Stimulated activated CD8-positive, alpha-beta memory T cell treated with anti-CD3 and anti-CD28 coated beads, Interleukin-15, amount 100 ng/mL, for 4 hours (primary cell): ENCODE measurements at regions not wholly inside any gene's neighbourhood (a gene's known extent, or its start where the extent isn't known, plus 50 kb on each side); places are given as distances from the start of the nearest gene placed in this dataset.
"Not testable (repeated sequence)": the region's sequence is repeated elsewhere in the genome, so short reads cannot be mapped to it uniquely, and the experiment has no call there.

Experiments
- DNase-seq, 2 donors: peaks; one replicate each; pipeline ENCODE4 v3.0.0-alpha.2; 2020; ENCODE audit warnings: low read depth in 2 of 2

DNA sequence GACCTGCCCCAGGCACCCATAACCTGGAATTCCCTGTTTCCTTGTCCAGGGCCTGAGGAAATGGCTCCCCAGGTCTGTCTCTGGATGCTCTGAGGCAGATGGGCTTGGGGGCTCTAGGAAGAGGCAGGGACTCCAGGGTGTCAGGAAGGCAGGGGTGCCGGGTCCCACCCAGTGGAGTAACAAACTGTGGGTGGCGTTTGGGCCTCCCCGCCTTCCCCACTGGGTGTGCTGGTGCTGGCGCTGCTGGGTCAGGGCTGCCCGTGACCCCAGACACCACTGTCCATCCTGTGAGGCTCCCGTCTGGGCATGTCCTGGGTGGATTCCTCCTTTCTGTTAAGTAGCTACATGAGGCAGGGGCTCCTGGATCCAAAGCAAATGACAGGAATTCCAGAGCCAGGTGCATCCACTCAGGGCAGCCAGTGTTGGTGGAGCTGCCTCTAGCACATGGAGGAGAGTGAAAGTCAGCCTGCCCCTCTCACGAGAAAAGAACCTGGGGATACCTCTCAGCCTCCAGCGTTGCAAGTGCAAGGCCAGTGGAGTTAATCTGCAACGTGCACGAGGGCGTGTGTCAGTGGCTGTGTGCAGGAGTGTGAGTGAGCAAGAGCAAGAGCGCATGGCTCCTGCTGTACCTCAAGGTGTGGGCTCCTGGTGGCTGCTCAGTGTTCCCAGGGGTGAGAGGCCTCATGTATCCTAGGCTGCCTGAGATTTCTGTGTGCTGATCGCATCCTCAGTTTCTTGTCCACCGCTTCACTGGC is 403.1 kb downstream of the TMEM121 start:
- no peak for DNase-seq

DNA sequence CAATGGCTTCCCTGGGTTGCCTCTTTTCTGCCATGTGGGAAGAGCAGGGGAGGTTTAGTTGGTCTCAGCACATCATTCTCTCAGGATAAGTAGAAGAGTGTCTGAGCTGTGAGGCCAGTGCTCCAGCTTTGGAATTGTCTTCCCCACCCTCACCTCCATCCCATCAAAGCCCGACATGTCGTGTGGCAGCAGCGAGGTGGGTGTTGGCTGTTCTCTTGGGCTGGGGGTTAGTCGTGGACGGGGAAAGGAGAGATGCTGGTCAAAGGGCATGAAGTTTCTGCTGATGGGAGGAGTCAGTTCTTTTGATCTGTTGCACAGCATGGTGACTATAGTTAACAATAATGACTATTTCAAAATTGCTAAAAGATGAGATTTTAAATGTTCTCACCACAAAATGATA is 404.2 kb downstream of the TMEM121 start:
- no peak for DNase-seq

DNA sequence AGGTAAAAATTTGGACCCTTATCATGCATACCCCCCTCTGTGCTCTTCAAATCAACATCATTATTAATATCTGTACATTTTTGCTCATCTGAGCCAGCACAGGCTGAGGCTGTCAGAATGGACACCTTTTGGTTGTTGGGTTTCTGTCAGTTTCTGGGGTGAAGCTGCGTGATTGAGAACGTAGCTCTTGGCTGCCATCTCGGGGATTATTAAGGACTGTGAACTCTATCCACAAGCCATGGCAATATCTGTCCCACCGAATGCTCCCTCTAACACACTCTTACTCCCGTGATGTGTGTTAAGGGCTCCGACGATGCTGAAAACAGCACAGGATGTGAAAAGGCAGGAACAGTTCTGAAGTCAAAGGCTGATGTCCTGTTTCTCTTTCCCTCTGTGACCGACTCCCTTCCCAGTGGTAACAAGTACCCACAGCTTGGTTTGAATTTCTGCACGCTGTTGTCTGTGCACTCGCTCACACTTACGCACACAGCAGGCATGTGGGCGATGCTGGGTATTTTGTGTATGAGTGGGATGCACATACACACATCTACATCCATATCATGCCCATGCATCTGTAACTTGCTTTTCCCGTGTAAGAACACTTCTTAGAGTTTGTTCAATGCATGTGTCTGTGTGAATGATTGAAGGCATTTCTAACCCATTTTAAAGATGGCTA is 405.6 kb downstream of the TMEM121 start:
- no peak for DNase-seq

DNA sequence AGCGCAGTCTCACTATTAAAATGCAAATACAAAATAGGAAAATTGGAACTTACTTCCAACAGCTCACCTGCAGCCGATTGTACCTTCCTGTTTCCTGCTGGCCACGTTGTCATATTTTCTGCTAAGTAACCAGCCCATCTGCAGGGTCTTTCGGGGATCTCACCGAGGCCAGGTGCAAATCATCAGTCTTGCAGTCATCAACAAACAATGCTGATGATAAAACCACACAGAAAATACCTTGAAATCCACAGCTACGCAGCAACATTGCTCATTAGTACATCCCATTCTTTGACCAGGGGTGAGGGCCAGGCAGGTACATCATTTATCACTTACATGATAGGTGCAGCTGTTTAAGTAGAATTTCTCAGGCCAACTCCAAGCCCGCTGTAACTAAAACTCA is 406.9 kb downstream of the TMEM121 start:
- no peak for DNase-seq

DNA sequence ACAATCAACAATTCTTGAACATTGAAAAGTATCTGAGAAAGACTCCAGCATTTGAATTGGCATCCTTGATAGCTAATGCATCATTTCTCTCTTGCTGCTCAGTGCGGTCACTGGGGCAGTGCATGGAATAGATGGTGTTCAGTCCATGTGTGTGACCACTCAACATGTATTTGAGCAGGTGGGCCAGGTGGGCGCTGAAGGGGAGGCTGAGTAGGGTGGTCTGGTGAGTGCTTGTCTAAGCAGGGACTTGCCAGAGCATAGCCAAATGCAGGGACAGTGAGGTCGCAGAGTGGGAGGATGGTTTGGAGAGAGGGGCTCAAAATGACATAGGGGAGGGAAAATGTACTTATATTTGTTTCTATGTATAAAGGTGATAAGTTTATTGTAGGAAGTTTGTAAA is 409.0 kb downstream of the TMEM121 start:
- DNase-seq, result no peak

DNA sequence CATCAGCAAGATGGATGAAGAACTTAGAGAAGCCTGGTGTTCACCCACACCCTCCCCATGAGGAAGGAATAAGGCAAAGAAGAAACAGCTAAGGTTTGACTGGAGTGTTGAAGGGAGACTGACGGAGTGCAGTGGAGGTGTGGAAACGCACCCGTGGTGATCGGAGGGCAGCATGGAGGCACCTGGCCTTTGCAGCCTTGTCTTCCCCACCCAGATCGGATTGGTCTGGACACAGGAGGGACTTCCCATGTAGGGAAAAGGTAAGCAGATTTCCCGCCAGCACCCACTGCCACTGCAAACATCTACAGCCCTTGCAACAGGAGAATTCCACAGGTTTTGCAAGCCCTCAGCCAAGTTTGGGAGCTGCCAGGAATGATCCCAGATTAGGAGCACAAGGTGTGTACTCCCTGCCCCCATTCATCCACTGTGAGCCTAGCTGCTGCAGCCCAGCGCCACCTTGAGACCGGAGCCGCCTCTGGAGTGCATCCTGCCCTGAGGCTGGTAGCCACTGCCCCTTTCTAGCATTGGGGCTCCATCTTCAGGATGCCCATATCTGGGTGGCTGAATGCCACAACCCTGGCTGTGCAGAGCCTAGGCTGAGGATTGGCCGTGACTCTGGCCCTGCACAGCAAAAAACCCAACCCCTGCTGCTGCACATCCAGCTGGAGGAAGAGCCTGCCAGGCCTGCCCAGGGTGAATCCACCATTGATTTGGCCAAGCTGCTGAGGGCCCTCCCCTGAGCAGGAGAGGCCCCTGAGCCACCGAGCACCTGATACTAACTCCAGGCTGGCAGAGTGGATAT is 411.1 kb downstream of the TMEM121 start:
- no peak for DNase-seq

DNA sequence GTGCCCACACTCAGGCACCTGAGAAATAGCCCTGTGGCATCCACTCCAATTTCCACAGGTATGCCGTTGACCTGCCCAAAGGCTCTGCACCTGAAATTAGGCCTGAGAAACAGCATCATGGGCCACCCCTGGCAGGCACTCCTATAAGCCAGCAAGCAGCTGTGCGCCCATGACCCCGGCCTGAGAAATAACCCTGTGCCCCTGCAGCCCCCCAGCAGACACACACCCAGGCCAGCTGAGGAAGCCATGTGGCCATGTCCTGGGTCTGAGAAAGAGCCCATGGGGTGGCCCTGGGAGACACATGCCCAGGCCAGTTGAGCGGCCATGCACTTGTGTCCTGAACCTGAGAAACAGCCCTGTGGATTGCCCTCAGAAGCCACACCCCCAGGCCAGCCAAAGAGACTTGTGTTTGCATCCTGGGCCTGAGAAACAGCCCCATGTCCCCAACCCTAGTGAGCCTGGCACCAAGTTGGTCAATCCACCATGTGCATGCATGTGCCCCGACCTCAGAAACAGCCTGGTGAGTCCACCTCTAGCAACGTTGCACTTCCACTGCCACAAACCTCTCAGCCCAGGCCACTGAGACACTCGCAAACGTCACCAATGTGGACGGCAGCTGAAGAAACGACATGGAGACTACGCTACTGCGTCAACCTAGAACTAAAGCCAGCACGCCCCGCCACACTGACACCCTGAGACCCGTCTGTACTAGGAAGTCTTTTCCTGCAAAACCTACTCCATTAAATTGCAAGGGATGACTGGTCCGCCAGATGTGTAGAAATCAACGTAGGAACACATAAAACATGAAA is 411.9 kb downstream of the TMEM121 start:
- no peak for DNase-seq

DNA sequence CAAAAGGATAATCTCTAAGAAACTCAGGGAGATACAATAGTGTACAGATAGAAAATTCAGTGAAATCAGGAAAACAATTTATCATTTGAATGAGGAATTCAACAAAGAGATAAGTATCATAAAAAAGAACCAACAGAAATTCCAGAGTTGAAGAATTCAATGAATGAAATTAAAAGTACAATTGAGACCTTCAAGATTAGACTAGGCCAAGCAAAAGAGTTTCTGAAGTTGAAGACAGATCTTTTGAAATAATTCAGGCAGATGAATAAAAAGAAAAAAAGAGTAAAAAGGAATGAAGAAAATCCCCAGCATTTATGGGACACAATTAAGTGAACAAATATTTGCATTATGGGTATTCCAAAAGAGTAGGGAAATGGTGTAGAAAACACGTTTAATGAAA is 412.6 kb downstream of the TMEM121 start:
- no peak for DNase-seq

DNA sequence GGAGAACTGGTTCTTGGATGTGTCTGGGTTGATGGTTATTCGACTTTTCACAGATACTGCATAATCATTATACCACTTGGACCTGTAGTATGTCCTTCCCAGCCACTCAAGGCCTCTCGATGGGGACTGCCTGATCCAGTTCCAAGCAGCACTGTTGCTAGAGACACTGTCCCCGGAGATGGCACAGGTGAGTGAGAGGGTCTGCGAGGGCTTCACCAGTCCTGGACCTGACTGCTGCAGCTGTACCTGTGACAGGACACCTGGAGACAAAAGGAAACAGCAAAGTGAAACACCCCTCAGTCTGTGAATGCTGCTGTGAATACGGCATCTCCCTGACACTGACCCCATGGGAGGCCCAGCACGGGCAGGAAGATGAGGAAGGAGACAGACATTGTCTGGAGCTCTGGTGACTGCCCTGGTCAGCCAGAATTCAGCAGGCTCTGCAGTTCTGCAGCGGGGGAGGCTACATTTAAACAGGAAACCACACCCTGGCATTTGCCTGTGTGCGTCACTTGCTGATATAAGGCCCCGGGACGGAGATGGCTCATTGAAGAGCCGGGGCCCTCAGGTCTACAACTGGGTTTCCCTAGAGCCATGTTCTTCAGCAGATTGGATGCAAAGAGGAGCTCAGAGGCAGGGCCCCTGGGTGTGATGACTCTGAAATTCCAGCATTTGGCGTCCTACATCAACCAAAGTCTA is 413.6 kb downstream of the TMEM121 start:
- DNase-seq, result no peak

DNA sequence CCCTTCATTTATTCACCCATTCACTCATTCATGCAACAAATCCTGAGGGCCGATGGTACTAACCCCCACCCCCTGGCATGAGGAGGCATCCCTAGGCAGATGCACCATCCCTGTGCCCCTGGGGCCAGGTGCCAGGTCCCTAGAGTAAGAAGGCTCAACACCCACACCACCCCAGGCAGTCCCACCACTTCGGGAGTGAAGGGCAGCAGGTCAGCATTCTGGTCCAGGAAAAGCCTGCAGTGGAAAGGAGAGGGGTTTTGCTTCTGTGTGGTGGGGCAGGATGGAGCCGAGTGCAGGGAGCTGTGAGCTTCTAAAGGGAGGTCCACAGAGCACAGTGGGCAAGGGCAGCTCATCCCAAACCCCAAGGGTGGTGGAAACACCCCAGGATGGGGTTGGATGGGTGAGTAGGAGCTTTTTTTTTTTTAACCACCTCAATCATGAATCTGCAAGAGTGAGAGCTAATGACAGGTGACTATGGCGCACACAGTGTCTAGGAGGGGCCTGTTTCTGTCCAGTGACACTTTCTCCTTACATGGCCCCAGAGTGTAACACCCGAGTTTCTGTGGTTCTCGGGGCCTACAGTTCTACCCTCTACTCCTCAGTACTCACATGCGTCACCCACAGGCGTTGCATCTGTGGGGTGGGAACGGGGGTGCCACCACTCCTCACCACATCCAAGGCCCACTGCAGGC is 414.3 kb downstream of the TMEM121 start:
- DNase-seq, result no peak

DNA sequence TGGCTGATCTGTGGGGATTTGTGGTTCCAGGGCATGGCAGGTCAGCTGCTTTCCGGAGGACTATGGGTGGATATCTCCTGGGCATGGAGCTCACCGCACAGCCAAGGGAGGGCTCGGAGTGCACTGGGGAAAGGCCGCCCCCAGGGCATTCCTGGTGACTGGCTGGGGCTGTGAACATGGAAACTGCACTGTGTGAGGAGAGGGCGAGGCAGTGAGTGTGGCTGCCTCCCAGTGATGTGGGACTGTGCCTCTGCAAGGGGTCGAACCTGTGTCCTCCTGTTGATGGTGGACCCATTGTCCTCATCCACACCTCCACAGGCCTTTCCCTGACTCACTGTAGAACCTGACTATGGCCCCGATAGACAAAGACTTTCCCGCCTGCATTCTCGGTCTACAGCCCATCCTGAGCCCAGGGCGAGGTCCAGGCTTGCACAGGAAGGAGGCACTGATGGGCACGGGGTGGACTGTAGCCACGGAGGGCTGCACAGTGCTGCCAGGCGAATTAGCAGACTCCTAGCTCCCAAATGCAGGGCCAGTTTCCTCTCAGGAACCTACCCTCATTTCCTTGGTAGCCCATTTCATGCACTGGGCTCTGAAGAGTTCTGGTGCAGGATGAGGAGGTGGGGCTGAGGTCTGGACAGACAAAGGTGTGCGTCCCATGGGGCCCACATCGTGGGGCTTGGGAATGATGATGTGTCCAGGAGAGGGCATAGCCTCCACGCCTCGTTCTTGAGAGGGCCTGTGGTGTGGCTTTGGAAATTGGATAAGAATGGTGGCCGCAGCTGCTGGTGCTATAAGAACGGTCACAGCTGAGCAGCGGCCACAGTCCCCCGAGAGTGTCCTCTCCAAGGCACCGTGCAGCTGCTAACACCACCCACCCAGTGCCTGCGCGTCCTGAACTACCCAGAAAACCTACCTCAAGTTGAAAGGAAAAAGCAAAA is 415.1 kb downstream of the TMEM121 start:
- no peak for DNase-seq

DNA sequence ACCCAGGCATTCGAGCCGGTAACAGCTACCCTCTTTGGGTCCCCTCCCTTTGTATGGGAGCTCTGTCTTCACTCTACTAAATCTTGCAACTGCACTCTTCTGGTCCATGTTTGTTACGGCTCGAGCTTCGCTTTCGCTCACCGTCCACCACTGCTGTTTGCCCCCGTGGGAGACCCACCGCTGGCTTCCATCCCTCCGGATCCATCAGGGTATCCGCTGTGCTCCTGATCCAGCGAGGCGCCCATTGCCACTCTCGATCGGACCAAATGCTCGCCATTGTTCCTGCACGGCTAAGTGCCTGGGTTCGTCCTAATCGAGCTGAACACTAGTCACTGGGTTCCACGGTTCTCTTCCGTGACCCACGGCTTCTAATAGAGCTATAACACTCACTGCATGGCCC is 416.3 kb downstream of the TMEM121 start:
- not testable (repeated sequence) for DNase-seq

DNA sequence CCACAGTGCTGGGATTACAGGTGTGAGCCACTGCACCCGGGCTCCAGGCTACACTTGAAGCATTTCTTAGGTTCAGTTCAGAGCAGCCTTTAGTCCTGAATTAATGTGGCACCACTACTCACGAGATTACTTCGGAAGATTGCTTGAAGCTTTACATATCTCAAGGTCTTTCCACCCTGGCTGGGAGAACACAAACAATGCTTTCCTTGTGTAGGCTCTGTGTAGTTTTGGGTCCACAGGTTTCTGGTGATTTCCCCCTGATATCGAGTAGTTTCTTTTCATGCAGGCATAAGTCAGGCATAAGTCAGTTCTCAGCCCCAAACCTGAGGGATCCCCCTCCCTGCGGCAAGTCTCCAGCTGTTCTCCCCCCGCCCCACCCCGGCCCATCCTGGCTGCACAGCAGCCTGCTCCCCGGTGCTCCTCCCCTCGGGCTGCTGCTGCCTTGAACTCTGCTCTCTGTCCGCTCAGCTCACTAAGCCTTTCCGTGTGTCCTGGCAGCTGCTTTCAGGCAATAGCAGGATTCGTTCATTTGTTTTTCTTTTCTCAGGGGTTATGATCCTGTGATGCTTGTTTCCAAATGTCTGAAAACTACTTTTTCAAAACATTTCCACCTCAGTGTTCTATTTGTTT is 417.7 kb downstream of the TMEM121 start:
- DNase-seq, result no peak

DNA sequence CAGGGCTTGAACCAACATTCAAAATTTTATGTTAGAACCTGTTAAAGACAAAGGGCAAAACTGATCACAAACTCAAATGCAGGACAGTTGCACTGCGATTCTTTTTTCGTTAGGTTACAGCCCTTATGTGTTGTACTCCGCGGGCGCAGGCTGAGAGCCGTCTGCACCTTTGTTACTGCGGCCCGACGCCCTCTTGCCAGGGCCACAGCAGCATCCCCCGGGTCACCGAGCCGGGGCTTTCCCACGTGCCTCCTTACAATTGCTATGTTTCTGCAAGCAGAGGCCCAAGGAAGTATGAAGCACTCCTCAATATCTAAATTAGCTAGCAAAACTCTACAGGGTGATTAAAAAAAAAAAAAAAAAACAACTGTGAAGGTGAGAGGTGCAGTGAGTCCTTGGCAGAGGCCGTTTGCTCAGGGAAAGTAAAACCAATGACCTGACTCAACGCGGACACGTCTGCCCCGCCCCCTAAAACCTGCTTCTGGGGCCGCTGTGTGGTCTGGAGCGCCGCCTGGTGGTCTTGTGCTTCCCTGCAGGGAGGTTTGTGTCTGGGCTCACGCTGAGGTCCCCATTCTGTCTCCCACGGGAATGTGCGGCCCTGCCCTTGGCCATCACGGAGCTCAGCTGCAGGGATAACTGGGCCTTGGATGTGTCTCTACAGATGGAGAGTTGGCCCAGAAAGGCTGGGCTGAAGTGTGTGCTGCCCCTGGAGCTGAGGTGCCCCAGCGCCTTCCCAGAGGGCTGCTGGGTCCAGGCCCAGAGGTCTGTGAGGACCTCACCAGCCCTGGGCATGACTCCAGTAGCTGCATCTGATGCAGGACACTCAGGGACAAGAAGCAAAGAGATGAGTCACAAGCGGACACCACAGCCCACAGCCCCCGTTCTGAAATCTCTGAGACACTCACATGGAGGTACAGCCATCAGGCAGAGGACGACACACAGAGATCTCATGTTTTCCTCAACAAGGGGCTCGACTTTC is 418.5 kb downstream of the TMEM121 start:
- DNase-seq, result peak; percentile 45 to 57

DNA sequence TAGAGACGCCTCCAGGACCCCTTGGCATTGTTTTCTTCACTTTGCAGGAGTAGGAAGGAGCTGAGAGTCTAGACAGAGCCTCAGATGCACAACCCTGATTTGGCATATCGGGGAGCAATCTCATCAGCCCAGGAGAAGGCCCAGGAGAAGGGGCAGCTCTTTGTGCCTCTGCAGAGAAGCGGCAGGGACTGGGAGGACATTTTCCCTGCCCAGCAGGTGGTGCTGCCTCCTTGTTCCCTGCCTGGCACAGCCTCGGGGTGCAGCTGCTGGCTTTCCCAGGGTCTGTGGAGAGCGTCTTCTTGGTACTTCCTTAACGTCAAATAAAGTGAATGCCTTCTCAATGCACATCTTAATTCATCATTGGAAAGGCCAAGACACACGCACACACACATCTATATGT is 419.5 kb downstream of the TMEM121 start:
- no peak for DNase-seq

DNA sequence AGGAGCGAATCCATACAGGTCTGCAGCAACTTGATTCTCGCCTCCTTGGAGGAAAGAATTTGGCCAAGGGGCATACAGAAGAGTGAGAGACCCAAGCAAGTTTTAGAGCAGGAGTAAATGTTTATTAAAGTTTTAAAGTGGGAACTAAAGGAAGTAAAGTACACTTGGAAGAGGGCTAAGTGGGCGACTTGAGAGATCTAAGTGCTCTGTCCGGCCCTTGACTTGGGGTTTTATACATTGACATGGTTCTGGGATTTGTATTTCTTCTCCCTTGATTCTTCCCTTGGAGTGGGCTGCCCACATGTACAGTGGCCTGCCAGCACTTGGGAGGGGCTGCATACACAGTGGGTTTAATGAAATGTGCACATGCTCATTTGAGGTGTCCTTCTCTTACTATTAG is 421.2 kb downstream of the TMEM121 start:
- no peak for DNase-seq

DNA sequence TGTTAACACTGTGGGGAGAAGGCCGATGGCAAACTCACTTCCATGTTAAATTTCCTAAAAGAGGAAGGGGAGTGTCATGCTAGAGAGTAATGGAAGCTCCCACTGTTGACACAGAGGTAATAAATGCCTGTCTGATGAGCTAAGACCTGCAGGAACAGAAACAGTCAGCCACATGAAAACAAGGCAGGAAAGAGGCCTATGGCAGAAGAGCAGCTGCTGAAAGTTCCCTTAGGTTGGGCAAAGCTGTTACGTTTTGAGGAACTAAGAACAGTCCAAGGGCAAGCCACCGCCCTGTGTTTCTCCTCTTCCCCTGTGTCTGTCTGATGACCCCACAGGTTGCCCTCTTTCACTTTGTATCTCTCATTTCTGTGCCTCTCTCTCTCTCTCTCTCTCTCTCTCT is 422.6 kb downstream of the TMEM121 start:
- DNase-seq, result not testable (repeated sequence)

DNA sequence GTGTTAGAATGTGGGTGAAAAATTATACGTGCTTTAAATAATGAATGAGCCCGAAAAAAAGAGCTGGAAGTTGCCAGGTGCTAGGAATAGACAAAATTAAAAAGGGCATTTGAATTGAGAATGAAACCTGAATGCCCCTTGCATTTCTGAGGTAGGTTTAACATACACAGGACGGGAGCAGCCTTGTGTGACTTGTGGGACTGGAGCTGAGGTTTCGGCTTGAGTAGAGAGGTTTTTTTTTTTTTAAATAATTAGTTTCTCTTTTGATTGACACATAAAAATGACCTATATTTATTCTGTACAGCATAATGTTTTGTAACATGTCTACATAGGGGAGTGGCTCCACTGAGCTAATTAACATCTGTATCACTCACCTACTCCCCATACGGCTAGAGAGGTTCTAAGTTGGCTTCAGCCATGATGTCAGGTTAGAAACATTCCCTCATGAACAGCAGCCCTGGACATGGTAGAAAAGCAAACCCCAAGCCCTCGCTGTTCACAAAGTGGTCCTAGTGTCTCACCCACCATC is 424.0 kb downstream of the TMEM121 start:
- not testable (repeated sequence) for DNase-seq
